Omental fat pad (tissue), 3 donors: ENCODE measurements at regions not wholly inside any gene's neighbourhood (a gene's known extent, or its start where the extent isn't known, plus 50 kb on each side); places are given as distances from the start of the nearest gene placed in this dataset.

Experiments used
- ATAC-seq: fragments of 150-250 bp; one replicate; pipeline ENCODE4 v1.9.1; 2016; ENCODE audit warnings: mild to moderate bottlenecking, moderate library complexity; ENCODE audit not compliant: low FRiP score
- DNase-seq: peaks from one replicate; pipeline ENCODE4 v3.0.0-alpha.2; 2019; ENCODE audit warnings: low spot score
- CTCF ChIP-seq, 3 donors: fragments of 450-650 bp; IDR thresholded peaks; one replicate each; pipeline ENCODE4 v1.5.1; 2016 to 2017; ENCODE audit warnings: antibody characterized with exemption in 3 of 3, mild to moderate bottlenecking in 3 of 3, moderate library complexity in 2 of 3

GRCh38 chr5:167554564-167555290 is 736.7 kb upstream of the WWC1 start:
- ATAC-seq (no peak), DNase-seq (no peak)
- no peak for TF ChIP-seq CTCF (IDR thresholded peaks at IDR 0.05)

GRCh38 chr5:167555565-167556166 is 735.8 kb upstream of the WWC1 start:
- ATAC-seq (no peak), DNase-seq (no peak)
- no peak for TF ChIP-seq CTCF (IDR thresholded peaks at IDR 0.05)

GRCh38 chr5:167557359-167557758 is 734.1 kb upstream of the WWC1 start:
- ATAC-seq (no peak), DNase-seq (no peak)
- TF ChIP-seq CTCF (IDR thresholded peaks at IDR 0.05) = no peak

- DNase-seq = no peak
- no peak for ATAC-seq
- no peak for TF ChIP-seq CTCF (IDR thresholded peaks at IDR 0.05)
Observed at GRCh38 chr5:167561796-167562195, 729.6 kb upstream of the WWC1 start.

- DNase-seq (no peak), ATAC-seq (no peak)
- TF ChIP-seq CTCF (IDR thresholded peaks at IDR 0.05) = no peak
Observed at GRCh38 chr5:167564275-167564674, 727.2 kb upstream of the WWC1 start.

GRCh38 chr5:167565189-167565954 is 726.1 kb upstream of the WWC1 start:
- no peak for TF ChIP-seq CTCF (IDR thresholded peaks at IDR 0.05)
- ATAC-seq (no peak), DNase-seq (no peak)
